HG03442 (cell line): ENCODE measurements at regions not wholly inside any gene's neighbourhood (a gene's known extent, or its start where the extent isn't known, plus 50 kb on each side); places are given as distances from the start of the nearest gene placed in this dataset.

Source experiments
- ATAC-seq: cut with Tn5 transposase; IDR thresholded peaks from one replicate; pipeline ENCODE4 v1.9.1; 2021; ENCODE audit warnings: mild to moderate bottlenecking, moderate library complexity; ENCODE audit not compliant: unreplicated experiment

DNA sequence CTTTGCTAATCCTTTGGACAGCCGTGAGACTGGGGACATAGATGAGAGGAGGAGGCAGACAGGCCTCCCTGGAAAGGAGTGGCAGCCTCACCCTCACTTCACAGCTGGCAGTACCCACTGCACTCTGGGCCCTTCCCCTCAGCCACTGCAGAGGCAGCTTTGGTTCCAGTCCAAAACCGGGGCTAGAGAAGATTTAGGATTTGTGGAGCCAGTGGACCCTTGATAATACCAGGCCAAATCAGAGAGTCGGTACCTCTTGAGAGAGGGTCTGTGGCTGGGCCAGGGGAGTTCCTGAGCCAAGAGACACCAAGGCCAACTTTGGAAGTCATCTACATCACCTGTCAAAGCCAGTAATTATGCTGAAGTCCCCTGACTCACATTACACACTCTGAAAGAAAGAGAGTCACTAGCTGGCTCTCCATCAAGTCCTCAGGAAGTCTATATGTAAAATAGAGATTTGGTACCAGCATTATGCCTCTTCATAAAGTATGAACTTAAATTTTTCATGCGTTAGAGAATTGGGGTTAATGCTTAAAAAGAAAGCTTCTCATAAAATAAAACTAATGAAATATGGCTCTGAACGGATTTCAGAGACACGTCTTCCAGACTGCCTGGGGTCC, 244.1 kb upstream of the SEMA6D start:
- no peak for ATAC-seq

DNA sequence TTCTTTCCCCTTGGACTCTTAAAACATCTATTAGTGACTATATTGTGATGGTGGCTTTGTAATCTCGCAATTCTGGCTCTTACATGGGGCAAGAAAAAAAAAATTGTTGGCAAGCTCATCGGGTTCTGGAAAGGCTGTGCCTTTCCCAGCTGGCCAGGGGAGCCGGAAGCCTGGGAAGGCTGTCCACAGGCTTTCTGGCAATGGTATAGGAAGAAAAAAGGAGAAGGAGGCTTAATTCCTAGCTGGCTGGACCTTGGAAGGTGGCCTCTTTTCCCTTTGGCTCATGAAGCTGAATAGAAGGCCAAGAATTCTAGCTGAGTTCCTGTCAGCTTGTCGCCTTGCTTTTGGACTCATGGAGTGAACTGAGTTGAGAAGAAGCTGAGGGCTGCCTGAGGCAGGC, 243.5 kb upstream of the SEMA6D start:
- ATAC-seq: no peak

- no peak for ATAC-seq
These were observed 242.0 kb upstream of the SEMA6D start for GRCh38 chr15:47475336-47475735.

- no peak for ATAC-seq
These were observed 240.0 kb upstream of the SEMA6D start for GRCh38 chr15:47477341-47477740.

DNA sequence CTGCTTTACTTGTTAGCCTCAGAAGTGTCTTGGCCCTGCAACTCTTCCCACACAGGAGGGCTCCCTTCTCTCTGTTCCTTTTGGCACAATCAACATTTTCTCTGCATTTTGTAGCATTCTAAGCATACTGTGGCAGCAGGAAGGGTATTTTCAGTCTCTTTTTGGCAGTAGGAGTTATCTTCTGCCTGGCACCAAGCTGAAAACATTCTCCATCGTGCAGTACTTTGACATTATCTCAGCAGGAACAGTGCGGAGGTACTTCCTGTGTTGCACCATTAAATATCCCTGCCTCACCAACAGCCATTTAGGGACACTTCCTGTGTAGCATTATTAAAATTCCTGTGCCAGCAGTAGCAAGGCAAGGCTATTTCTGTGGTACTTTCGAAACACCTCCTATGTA, 233.2 kb upstream of the SEMA6D start:
- ATAC-seq: no peak

- no peak for ATAC-seq
These were observed 232.3 kb upstream of the SEMA6D start for GRCh38 chr15:47484997-47485396.

DNA sequence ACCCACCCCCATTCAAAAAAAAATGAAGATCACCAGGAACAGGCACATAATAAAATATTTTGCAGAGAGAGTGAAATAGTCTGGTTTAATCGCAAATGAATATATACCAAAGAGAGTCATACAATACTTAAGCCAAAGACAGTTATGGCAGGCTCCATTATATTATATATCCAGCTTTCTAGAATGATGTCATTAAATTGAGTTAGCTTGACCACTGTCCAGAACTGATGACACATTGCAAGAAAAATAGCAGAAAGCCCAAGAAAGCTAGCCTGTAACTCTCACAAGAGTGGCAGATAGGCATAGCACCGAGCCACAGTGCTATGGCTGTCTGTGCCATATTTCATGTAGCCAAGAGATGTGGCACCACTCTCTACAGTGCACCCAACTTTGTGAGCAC, 231.9 kb upstream of the SEMA6D start:
- no peak for ATAC-seq

GRCh38 chr15:47486040-47486439, 231.3 kb upstream of the SEMA6D start:
- no peak for ATAC-seq

DNA sequence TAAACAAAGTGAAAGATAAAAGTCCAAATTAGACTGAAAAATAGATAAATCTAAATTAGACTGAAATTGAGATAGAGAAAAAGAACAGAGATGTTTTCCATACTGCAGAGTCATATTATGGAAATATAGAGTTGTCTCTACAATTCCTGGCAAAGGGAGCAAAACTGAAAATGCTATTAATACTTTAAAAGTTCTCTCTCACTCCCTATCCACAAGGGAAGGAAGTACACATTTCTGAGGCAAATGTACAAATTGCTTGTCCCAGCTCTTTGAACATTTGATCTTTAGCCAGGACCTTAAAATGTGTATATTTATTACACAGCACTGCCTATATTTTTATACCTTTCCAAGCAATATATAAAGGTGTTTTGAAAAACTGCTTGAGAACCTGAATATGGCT, 225.1 kb upstream of the SEMA6D start:
- ATAC-seq: no peak

DNA sequence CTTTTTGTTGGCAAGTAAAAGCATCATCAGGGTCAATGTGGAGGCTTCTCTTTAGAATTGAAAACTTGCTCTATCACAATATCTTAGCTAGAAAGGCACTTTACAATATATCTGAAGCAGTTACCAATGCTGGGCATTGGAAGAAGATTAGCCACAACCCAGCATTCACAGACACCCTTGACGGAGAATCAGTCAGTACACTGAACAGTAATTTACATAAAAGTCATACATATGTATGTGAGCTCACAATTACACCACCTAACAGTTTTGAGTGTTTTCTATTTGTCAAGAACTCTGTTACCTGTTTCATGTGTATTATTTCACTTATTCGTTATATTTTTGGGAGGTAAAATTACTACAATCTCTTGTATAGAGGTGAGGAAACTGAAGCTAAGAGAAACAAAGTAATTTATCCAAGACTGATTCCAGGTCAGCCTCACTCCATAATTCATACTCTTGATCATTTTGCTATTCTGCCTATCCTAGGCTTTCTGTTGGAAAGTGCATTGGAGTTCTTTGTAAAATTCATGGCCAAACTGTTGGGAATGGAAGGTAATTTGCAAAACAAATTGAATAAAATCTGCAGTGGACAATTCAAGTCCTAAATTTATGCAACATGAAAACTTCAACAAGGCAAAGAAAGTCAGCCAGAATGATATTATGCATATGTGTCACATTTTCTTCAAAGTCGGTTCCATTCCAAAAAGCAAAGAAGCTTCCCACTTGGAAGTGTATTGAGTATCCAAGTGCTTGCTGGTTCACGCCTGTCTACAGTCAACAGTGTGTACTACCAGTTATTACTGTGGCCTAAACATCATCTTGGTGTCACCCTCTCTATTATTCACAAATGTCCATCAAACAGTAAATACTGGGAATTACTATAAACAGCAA, 223.7 kb upstream of the SEMA6D start:
- ATAC-seq: no peak

DNA sequence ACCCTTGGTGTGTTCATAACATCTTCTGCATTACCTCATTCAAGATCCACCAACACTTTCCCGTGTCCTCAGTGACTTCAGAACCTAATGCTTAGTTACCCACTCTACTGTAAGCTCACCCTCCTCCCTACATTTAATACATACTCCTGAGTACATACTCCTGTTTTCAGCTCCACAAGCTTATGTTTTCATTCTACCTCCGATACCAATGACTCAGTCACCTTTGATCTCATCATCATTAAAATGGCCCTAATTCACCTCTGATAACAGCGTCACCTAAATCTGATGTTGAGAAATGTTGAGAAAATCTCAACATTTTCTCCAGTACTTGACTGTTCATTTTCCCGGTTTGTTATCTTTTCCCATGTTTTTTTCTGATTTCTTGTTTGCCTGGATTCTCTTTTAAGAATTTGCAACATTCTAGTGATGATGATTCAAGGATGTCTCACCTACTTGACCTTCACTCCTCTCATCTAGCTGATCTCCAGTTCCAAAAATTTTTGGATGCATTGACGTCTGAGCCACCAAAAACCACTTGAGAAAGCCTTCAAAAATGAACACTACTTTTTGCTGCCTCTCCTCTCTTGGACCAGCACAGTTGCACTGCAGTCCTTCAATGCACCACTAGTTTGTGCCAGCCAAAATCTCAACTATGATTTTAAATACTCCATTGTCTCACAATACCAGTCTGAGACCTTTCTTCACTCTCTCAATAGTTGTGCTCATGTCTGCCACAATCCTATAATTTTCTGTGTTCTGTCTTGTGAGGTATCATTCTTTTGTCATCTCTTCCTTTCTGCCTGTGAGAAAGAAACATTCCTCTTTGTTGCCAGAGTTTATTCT, 220.7 kb upstream of the SEMA6D start:
- no peak for ATAC-seq

DNA sequence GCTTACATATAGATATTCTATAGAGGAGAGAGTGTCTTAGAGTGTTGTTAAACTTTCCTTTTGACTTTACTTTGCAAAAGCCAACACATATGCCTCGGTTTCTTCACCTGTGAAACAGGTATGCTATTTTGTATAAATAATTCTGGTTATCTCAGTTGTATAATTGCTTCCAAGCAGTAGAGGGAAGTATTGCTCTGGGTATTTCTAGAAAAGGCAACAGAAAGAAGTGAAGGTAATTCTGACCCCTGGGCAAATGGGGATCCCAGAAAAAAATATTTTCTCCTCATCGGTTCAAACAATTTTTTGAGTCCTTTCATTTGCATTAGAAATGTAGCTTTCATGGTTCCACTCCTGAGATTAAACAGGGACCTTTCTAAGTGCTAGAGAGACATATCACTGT, 216.5 kb upstream of the SEMA6D start:
- ATAC-seq: no peak

GRCh38 chr15:47502041-47502440, 215.3 kb upstream of the SEMA6D start:
- no peak for ATAC-seq

DNA sequence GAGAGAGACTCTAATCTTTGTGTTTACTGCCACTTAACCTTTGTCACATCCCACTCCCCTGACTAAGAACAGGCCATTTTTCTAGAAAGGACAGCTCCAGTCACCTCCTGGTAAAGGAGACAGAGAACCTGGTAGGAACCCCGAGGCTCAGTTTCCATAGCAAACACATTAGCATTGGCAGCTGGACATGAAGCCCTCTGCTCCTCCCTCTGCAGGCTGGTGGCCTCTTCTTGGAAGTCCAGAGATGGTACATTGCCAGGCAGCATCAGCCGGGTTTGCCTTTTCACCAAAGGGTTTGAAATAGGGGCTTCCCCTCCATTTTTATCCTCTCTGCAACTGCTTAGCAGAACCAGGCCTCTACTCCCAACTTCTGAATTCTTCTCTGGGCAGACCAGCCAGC, 213.4 kb upstream of the SEMA6D start:
- no peak for ATAC-seq

DNA sequence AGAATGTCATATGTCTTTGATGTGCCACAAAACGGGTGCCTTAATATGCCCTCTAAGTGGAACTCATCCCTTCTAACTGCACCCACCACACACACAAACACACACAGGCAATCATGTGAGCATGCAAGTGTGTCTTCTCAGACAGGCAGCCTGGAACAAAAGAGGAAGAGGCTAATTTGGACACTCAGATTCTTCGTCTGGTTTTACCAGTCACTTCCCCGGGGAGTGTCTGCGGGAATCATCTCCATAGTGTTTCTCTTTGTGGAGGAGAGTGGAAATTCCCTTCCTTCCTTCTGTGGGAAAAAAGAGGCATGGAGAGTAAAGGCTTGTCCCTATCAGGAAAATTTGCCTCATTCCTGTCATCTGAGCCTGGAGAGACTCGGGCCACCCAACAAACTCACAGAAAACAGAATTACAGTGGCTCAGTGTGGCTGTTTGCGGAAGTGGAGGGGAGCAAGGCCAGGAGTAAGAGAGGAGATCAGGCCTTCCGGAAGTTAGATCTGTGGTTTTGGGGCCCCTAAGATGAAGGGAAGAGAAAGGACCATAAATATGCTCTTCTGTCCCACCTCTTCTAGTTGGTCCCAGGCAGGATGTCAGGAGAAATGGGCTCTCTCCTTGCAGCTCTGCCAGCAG, 212.6 kb upstream of the SEMA6D start:
- no peak for ATAC-seq

DNA sequence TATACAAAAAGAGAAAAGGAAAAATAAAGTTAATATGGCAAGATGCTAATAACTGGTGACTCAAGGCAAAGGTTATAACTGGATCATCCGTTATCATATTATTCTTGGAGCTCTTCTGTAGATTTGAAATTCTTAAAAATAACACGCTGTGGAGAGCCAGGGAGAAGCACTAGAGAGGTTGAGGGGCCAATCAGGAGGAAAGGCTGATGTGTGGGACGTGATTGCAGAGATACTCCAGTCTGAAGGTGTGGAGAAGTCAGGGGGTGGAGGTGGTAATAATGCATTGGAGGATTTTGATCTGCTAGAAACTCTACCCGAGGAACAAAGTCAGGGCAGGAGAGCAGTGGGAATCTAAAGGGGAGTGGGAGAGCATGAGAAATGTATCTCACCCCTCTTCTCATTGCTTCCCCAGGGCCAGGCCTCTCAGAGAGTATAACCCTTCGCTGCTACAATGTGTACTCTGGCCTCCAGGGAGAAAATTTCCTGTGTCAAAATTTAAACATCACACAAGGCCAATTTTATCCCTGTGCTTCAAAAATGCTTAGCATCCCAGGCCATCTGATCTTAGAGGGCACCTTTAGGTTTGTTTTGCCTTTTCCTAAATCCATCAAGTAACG, 211.5 kb upstream of the SEMA6D start:
- ATAC-seq: no peak

GRCh38 chr15:47506329-47507100, 210.8 kb upstream of the SEMA6D start:
- no peak for ATAC-seq

DNA sequence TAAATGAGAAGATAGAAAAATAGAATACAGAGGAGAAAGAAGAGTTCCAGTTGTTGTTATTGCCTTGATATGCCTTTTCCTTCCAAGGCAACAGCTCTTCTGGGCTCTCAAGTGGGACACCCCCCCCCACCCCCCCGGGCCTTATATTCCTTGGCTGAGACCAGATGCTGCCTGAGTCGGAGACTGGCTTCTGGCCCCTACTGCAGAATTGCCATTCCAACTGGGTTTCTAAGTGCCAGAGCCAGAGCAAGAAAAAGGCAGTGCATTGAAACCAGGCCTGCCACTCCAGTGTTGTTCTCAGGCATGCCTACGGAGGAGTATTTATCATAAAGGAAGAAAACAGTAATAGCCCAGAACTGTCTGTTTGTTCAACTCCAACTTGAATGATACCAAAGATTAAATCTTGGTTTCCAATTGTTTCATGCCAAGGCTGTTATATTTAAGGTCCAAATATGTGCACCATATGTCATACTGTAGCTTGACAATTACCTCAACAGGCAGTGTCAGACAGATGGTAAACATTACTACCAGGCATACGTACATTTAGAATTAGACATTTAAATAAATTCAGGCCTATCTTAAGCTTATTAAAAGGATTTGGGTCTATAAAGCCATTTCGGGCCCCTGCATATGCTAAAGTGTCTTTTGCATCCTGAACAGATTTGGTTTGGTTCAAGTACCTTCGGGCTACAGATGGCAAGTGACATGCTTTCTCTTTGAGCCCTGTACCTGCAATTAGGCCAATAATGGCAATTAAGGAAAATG, 209.9 kb upstream of the SEMA6D start:
- no peak for ATAC-seq

DNA sequence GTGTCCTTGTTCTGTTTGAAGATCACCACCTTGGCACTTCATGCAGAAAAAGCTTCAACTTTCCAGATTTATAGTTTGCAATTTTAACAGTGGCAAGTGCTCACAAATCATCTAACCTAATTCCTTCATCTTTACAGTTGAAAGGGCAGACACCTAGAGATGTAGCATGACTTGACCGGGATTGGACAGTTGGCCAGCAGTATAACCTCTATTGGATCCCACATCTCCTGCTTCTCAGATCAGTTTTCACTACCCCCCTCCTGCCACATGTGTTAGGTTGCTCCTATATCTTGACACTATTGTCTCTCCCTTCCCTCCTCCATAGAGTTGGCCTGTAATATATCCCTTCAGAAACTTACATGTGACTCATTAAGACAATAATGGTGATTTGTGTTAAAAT, 206.0 kb upstream of the SEMA6D start:
- ATAC-seq: no peak
